HEK293 (cell line): ENCODE measurements at regions not wholly inside any gene's neighbourhood (a gene's known extent, or its start where the extent isn't known, plus 50 kb on each side); places are given as distances from the start of the nearest gene placed in this dataset.

ENCODE experiments used
- BCL11A ChIP-seq: fragments of 450-650 bp; formaldehyde crosslinking; IDR thresholded peaks from 2 replicates; pipeline ENCODE4 v1.5.1; 2016; ENCODE audit warnings: low read depth, missing biosample characterization, missing genetic modification characterization
- KLF1 ChIP-seq: fragments of 450-650 bp; formaldehyde crosslinking; IDR thresholded peaks from 2 replicates; pipeline ENCODE4 v1.5.1; 2016; ENCODE audit warnings: missing biosample characterization, missing genetic modification characterization
- TRIM28 ChIP-seq: IDR thresholded peaks from 2 replicates; pipeline ENCODE4 v1.6.1; 2011; ENCODE audit warnings: low read length, control low read depth, borderline replicate concordance
- YY2 ChIP-seq: fragments of 450-650 bp; formaldehyde crosslinking; IDR thresholded peaks from 2 replicates; pipeline ENCODE4 v1.5.1; 2016; ENCODE audit warnings: missing biosample characterization, missing genetic modification characterization
- ZFP69B ChIP-seq: fragments of 450-650 bp; formaldehyde crosslinking; IDR thresholded peaks from 2 replicates; pipeline ENCODE4 v1.5.1; 2016; ENCODE audit warnings: missing biosample characterization, missing genetic modification characterization
- ZNF146 ChIP-seq: fragments of 450-650 bp; formaldehyde crosslinking; IDR thresholded peaks from 2 replicates; pipeline ENCODE4 v1.5.1; 2016; ENCODE audit warnings: missing biosample characterization, missing genetic modification characterization
- ZNF175 ChIP-seq: fragments of 450-650 bp; formaldehyde crosslinking; IDR thresholded peaks from 2 replicates; pipeline ENCODE4 v1.5.1; 2016; ENCODE audit warnings: missing biosample characterization, missing genetic modification characterization
- ZNF184 ChIP-seq: fragments of 450-650 bp; IDR thresholded peaks from 2 replicates; pipeline ENCODE4 v1.5.1; 2018; ENCODE audit warnings: missing biosample characterization, mild to moderate bottlenecking, missing genetic modification characterization
- ZNF214 ChIP-seq: fragments of 450-650 bp; formaldehyde crosslinking; IDR thresholded peaks from 2 replicates; pipeline ENCODE4 v1.5.1; 2017; ENCODE audit warnings: missing biosample characterization, mild to moderate bottlenecking, missing genetic modification characterization, borderline replicate concordance
- ZNF423 ChIP-seq: fragments of 450-650 bp; formaldehyde crosslinking; IDR thresholded peaks from 2 replicates; pipeline ENCODE4 v1.5.1; 2016; ENCODE audit warnings: missing biosample characterization, missing genetic modification characterization
- ZNF510 ChIP-seq: fragments of 450-650 bp; formaldehyde crosslinking; IDR thresholded peaks from 2 replicates; pipeline ENCODE4 v1.5.1; 2018; ENCODE audit warnings: mild to moderate bottlenecking, missing genetic modification characterization, missing biosample characterization; ENCODE audit not compliant: insufficient replicate concordance
- ZNF548 ChIP-seq: fragments of 450-650 bp; formaldehyde crosslinking; IDR thresholded peaks from 2 replicates; pipeline ENCODE4 v1.5.1; 2016; ENCODE audit warnings: missing biosample characterization, missing genetic modification characterization
- ZNF660 ChIP-seq: fragments of 450-650 bp; IDR thresholded peaks from 2 replicates; pipeline ENCODE4 v1.5.1; 2018; ENCODE audit warnings: missing biosample characterization, mild to moderate bottlenecking, missing genetic modification characterization
- ZNF791 ChIP-seq: fragments of 450-650 bp; formaldehyde crosslinking; IDR thresholded peaks from 2 replicates; pipeline ENCODE4 v1.5.1; 2016; ENCODE audit warnings: missing biosample characterization, missing genetic modification characterization
- ZNF843 ChIP-seq: fragments of 450-650 bp; formaldehyde crosslinking; IDR thresholded peaks from 2 replicates; pipeline ENCODE4 v1.5.1; 2016; ENCODE audit warnings: missing biosample characterization, missing genetic modification characterization
- ZSCAN30 ChIP-seq: fragments of 450-650 bp; IDR thresholded peaks from 2 replicates; pipeline ENCODE4 v1.5.1; 2018; ENCODE audit warnings: missing biosample characterization, mild to moderate bottlenecking, missing genetic modification characterization, moderate library complexity
- TF ChIP-seq, protein P1 (sequence below): fragments of 450-650 bp; formaldehyde crosslinking; IDR thresholded peaks from 2 replicates; pipeline ENCODE4 v1.5.1; 2016; ENCODE audit warnings: missing biosample characterization, missing genetic modification characterization
- TF ChIP-seq, protein P2 (sequence below): fragments of 450-650 bp; formaldehyde crosslinking; IDR thresholded peaks from 2 replicates; pipeline ENCODE4 v1.5.1; 2016; ENCODE audit warnings: missing biosample characterization, missing genetic modification characterization, low read depth
- TF ChIP-seq, protein P3 (sequence below): fragments of 450-650 bp; formaldehyde crosslinking; IDR thresholded peaks from 2 replicates; pipeline ENCODE4 v1.5.1; 2016; ENCODE audit warnings: missing biosample characterization, missing genetic modification characterization, borderline replicate concordance
- TF ChIP-seq, protein P4 (sequence below): fragments of 450-650 bp; formaldehyde crosslinking; IDR thresholded peaks from 2 replicates; pipeline ENCODE4 v1.5.1; 2016; ENCODE audit warnings: missing biosample characterization, missing genetic modification characterization
- TF ChIP-seq, protein P5 (sequence below): fragments of 450-650 bp; formaldehyde crosslinking; optimal IDR thresholded peaks from 2 replicates; pipeline ENCODE3; 2016; ENCODE audit warnings: missing biosample characterization, mild to moderate bottlenecking, missing genetic modification characterization
- TF ChIP-seq, protein P6 (sequence below): fragments of 450-650 bp; formaldehyde crosslinking; IDR thresholded peaks from 2 replicates; pipeline ENCODE4 v1.5.1; 2017; ENCODE audit warnings: missing biosample characterization, missing genetic modification characterization
- TF ChIP-seq, protein P7 (sequence below): fragments of 450-650 bp; formaldehyde crosslinking; IDR thresholded peaks from 2 replicates; pipeline ENCODE4 v1.5.1; 2016; ENCODE audit warnings: missing biosample characterization, missing genetic modification characterization

DNA sequence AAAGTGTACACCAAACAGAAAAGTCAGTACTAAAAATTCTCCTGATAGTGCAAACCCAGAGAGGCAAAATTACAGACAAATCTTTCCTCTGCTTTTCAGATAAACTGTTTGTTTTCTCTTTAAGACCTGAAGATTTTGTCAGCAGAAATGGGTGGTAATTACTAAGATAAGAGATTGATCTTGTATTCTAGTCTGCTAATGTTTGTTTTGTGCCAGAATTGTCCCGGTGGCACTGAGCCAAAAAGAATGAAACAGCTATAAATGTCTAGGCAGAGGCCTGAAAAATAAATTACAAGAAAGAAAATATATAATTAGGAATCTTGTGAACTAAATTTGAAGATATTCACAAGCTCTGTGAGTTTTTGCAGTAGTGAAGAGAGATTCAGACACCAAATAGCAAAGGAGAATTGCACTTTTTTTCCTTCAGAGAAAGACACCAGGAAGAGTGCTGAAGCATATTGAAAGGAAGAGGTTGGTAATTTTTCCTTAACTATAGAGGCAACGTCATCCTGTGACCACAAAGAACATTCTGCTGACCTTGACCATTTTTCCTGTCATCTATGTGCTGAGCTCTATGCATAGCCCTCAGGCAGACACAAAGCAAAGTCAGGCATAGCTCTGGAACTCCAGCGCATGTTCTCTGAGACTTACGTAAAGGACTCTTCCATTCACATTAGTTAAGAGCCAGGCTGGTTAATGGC lies 314.5 kb upstream of the RASGEF1B start (continued):
- TF ChIP-seq ZNF548 (tag by site-specific recombination), result no peak
- TF ChIP-seq, protein P1, sequence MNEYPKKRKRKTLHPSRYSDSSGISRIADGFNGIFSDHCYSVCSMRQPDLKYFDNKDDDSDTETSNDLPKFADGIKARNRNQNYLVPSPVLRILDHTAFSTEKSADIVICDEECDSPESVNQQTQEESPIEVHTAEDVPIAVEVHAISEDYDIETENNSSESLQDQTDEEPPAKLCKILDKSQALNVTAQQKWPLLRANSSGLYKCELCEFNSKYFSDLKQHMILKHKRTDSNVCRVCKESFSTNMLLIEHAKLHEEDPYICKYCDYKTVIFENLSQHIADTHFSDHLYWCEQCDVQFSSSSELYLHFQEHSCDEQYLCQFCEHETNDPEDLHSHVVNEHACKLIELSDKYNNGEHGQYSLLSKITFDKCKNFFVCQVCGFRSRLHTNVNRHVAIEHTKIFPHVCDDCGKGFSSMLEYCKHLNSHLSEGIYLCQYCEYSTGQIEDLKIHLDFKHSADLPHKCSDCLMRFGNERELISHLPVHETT (tag by site-specific recombination), result no peak
- TF ChIP-seq ZNF843 (tag by site-specific recombination), result peak; percentile 87
- no peak for TF ChIP-seq TRIM28
- TF ChIP-seq ZFP69B (tag by site-specific recombination), result no peak
- TF ChIP-seq ZNF510 (tag by site-specific recombination), result no peak
- TF ChIP-seq ZNF175 (tag by site-specific recombination), result no peak
- no peak for TF ChIP-seq ZNF423 (tag by site-specific recombination)
- no peak for TF ChIP-seq ZNF146
- TF ChIP-seq, protein P2, sequence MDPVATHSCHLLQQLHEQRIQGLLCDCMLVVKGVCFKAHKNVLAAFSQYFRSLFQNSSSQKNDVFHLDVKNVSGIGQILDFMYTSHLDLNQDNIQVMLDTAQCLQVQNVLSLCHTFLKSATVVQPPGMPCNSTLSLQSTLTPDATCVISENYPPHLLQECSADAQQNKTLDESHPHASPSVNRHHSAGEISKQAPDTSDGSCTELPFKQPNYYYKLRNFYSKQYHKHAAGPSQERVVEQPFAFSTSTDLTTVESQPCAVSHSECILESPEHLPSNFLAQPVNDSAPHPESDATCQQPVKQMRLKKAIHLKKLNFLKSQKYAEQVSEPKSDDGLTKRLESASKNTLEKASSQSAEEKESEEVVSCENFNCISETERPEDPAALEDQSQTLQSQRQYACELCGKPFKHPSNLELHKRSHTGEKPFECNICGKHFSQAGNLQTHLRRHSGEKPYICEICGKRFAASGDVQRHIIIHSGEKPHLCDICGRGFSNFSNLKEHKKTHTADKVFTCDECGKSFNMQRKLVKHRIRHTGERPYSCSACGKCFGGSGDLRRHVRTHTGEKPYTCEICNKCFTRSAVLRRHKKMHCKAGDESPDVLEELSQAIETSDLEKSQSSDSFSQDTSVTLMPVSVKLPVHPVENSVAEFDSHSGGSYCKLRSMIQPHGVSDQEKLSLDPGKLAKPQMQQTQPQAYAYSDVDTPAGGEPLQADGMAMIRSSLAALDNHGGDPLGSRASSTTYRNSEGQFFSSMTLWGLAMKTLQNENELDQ (tag by site-specific recombination), result no peak
- no peak for TF ChIP-seq BCL11A (tag by site-specific recombination)
- TF ChIP-seq ZNF214 (tag by site-specific recombination), result no peak
- TF ChIP-seq, protein P3, sequence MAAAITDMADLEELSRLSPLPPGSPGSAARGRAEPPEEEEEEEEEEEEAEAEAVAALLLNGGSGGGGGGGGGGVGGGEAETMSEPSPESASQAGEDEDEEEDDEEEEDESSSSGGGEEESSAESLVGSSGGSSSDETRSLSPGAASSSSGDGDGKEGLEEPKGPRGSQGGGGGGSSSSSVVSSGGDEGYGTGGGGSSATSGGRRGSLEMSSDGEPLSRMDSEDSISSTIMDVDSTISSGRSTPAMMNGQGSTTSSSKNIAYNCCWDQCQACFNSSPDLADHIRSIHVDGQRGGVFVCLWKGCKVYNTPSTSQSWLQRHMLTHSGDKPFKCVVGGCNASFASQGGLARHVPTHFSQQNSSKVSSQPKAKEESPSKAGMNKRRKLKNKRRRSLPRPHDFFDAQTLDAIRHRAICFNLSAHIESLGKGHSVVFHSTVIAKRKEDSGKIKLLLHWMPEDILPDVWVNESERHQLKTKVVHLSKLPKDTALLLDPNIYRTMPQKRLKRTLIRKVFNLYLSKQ (tag by site-specific recombination), result no peak
- TF ChIP-seq ZNF660, result peak; percentile 77; the same call in 1 of the 2 replicates
- no peak for TF ChIP-seq ZNF184 (tag by site-specific recombination)
- TF ChIP-seq, protein P4, sequence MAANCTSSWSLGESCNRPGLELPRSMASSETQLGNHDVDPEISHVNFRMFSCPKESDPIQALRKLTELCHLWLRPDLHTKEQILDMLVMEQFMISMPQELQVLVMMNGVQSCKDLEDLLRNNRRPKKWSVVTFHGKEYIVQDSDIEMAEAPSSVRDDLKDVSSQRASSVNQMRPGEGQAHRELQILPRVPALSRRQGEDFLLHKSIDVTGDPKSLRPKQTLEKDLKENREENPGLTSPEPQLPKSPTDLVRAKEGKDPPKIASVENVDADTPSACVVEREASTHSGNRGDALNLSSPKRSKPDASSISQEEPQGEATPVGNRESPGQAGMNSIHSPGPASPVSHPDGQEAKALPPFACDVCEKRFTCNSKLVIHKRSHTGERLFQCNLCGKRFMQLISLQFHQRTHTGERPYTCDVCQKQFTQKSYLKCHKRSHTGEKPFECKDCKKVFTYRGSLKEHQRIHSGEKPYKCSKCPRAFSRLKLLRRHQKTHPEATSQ (tag by site-specific recombination), result no peak
- TF ChIP-seq ZNF791, result no peak
- TF ChIP-seq KLF1 (tag by site-specific recombination), result no peak
- TF ChIP-seq ZSCAN30 (tag by site-specific recombination), result peak; percentile 57; the same call in 1 of the 2 replicates
- TF ChIP-seq, protein P5, sequence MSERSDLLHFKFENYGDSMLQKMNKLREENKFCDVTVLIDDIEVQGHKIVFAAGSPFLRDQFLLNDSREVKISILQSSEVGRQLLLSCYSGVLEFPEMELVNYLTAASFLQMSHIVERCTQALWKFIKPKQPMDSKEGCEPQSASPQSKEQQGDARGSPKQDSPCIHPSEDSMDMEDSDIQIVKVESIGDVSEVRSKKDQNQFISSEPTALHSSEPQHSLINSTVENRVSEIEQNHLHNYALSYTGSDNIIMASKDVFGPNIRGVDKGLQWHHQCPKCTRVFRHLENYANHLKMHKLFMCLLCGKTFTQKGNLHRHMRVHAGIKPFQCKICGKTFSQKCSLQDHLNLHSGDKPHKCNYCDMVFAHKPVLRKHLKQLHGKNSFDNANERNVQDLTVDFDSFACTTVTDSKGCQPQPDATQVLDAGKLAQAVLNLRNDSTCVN, result no peak
- no peak for TF ChIP-seq YY2 (tag by site-specific recombination)
- TF ChIP-seq, protein P6, sequence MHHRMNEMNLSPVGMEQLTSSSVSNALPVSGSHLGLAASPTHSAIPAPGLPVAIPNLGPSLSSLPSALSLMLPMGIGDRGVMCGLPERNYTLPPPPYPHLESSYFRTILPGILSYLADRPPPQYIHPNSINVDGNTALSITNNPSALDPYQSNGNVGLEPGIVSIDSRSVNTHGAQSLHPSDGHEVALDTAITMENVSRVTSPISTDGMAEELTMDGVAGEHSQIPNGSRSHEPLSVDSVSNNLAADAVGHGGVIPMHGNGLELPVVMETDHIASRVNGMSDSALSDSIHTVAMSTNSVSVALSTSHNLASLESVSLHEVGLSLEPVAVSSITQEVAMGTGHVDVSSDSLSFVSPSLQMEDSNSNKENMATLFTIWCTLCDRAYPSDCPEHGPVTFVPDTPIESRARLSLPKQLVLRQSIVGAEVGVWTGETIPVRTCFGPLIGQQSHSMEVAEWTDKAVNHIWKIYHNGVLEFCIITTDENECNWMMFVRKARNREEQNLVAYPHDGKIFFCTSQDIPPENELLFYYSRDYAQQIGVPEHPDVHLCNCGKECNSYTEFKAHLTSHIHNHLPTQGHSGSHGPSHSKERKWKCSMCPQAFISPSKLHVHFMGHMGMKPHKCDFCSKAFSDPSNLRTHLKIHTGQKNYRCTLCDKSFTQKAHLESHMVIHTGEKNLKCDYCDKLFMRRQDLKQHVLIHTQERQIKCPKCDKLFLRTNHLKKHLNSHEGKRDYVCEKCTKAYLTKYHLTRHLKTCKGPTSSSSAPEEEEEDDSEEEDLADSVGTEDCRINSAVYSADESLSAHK (tag by site-specific recombination), result peak; percentile 32; the same call in 1 of the 2 replicates
- TF ChIP-seq, protein P7, sequence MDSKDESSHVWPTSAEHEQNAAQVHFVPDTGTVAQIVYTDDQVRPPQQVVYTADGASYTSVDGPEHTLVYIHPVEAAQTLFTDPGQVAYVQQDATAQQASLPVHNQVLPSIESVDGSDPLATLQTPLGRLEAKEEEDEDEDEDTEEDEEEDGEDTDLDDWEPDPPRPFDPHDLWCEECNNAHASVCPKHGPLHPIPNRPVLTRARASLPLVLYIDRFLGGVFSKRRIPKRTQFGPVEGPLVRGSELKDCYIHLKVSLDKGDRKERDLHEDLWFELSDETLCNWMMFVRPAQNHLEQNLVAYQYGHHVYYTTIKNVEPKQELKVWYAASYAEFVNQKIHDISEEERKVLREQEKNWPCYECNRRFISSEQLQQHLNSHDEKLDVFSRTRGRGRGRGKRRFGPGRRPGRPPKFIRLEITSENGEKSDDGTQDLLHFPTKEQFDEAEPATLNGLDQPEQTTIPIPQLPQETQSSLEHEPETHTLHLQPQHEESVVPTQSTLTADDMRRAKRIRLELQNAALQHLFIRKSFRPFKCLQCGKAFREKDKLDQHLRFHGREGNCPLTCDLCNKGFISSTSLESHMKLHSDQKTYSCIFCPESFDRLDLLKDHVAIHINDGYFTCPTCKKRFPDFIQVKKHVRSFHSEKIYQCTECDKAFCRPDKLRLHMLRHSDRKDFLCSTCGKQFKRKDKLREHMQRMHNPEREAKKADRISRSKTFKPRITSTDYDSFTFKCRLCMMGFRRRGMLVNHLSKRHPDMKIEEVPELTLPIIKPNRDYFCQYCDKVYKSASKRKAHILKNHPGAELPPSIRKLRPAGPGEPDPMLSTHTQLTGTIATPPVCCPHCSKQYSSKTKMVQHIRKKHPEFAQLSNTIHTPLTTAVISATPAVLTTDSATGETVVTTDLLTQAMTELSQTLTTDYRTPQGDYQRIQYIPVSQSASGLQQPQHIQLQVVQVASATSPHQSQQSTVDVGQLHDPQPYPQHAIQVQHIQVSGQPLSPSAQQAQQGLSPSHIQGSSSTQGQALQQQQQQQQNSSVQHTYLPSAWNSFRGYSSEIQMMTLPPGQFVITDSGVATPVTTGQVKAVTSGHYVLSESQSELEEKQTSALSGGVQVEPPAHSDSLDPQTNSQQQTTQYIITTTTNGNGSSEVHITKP (tag by site-specific recombination), result no peak
